ENCODE measurements at regions not wholly inside any gene's neighbourhood (a gene's known extent, or its start where the extent isn't known, plus 50 kb on each side); places are given as distances from the start of the nearest gene placed in this dataset.

- no peak for DNase-seq (ENCODE audit: low read depth in 2 of 2, low spot score in 1 of 2)
Measured at GRCh38 chr15:70337277-70338186, 239.8 kb upstream of the TLE3 start.

DNA sequence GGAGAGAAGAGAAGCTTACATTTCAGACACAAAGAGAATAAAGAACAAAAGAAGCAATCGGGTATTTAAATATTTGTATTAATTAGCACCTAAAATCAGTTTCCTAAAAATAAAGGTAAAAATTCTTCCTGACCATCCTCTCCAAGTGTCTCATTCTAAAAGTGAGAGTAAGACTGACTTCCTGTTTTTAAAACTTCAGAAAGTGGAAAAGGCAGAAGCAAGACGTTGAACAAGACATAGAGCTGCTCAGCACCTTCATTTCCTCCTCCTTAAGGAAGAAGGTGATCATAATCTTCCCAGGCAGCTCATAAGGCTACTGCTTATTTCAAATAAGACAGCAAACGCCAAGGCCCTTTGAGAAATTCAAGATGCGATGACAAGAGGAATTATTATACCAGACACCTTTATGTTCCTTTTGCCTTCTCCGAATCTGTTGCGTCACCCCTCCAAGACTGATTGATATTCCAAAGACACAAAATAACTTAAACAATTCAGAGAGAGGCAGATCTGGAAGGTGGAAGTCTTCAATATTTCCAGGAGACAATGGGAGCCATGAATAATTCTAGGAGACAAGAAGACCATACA lies 238.8 kb upstream of the TLE3 start:
- no peak for DNase-seq (ENCODE audit: low read depth in 2 of 2, low spot score in 1 of 2)

DNA sequence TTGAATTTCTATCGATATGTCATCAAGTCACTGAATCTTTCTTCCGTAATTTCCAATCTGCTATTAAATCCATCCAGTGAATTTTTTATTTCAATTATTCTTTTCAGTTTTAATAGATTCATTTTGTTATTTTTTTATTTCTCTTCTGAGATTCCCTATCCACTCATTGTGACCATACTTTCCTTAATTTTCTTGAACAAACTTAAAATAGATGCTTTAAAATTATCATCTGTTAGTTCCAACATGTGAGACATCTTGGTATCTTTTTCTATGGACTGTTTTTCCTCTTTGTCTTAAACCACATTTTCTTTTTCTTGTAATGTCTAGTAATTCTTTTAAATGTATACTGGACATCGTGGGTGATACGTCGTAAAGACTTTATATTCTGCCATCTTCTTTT lies 236.6 kb upstream of the TLE3 start:
- DNase-seq (ENCODE audit: low read depth in 2 of 2, low spot score in 1 of 2), result no peak

DNA sequence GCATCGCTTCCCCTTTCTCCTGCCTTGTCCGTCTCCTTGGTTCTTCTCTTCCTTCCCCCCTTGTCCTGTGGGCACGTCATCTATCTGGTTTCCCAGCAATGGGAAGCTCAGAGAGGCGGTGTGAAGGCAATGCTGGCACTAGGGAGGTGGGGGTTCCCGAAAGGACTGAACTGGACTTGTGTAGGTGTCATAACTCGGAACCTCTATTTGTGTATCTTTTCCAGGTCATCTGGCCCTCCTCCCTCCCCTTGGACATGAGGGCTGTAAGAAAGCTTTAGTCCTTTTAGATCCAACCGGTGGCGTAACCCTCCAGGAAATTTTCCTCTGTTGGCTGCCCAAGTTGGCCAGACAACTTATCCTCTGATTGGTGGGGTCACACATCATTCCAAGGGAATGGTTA lies 231.5 kb upstream of the TLE3 start:
- no peak for DNase-seq (ENCODE audit: low read depth in 2 of 2, low spot score in 1 of 2)

GRCh38 chr15:70328679-70329115 lies 231.0 kb upstream of the TLE3 start:
- no peak for DNase-seq (ENCODE audit: low read depth in 2 of 2, low spot score in 1 of 2)

GRCh38 chr15:70327856-70328678 lies 230.3 kb upstream of the TLE3 start:
- no peak for DNase-seq (ENCODE audit: low read depth in 2 of 2, low spot score in 1 of 2)

GRCh38 chr15:70327328-70327855 lies 229.7 kb upstream of the TLE3 start:
- DNase-seq (ENCODE audit: low read depth in 2 of 2, low spot score in 1 of 2), result no peak

- DNase-seq (ENCODE audit: low read depth in 2 of 2, low spot score in 1 of 2), result no peak
Measured at GRCh38 chr15:70324001-70324974, 226.6 kb upstream of the TLE3 start.

DNA sequence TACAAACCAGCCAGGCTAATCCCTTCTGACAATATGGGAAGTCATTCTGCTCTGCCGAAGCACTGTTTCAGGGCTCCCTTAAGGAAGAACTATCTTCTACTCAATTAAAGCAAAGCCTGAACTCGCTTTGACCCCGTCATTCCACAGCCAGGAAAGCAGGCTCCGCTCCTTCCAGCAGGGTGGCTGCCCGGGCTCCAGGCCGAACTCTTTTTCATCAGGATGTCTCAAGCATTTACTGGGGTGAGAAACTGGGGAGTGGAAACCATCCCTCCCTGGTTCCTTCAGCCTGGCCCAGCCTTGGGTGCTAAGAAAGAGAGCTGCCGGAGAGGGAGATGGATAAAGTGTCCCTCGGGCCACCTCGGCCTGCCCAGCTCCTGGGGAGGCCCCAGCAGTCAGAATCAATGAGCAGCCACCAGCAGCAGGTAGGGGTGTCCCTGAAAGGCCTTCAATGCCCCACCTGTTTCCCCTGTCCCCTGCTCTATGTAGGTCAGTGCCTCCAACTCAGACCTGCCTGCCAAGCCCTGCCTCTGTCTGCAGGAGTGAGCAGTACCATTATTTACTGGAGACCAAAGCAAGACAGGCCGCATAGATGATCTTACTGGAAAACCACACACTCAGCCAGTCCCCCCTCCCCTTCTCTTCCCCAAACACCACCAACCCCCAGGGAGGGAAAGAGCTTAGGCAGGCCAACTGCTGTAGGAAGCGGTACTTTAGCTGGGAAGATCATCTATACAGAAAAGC lies 225.6 kb upstream of the TLE3 start:
- DNase-seq (ENCODE audit: low read depth in 2 of 2, low spot score in 1 of 2), result no peak

GRCh38 chr15:70322051-70322668 lies 224.4 kb upstream of the TLE3 start:
- DNase-seq (ENCODE audit: low read depth in 2 of 2, low spot score in 1 of 2), result no peak

DNA sequence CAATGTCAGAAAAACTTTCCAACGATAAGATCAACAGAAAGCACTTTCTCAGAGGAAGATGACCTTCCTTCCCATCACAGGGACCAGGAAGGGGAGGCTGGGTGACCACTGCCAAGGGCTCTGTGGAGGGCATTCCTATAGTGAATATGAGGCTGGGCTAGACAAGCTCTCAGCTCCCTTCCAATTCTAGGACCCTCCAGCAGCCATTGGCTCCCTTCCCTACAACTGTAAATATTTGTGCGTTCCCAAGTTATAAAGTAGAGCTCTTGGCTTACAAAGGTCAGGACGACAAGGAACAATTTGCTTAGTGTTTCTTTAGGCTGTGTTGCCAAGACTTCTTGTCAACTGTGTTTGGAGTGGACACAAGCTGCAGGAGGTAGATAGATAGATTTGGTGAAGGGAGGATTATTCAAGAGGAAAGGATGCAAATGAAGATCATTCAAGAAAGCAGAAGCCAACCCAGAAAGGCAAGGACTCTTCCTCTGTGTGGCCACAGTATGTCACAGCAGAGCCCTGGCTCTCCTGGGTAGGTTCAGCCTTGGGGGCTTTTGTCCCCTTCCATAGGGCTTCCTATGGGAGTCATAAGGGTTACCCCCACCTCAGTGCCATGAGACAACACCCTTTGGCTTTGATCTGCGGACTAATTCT lies 223.6 kb upstream of the TLE3 start:
- DNase-seq (ENCODE audit: low read depth in 2 of 2, low spot score in 1 of 2), result no peak

GRCh38 chr15:70320482-70320881 lies 222.8 kb upstream of the TLE3 start:
- no peak for DNase-seq (ENCODE audit: low read depth in 2 of 2, low spot score in 1 of 2)

DNA sequence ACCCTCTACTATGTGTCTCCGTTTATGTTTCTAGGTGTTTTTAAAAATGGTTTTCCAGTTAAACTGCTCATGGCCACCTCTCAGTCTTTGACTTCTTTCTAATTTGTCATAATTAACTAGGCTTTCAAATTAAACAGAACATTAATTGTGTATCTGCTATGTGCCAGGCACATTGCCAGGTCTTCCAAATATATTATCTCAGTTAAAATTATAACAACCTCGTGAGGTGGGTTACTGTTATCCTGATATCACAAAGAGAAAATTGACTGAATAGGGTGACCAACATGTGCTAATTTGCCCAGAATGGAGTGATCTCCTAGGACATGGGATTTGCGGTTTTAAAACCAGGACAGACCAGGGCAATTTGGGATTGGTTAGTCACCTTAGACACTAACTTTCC lies 222.4 kb upstream of the TLE3 start:
- DNase-seq (ENCODE audit: low read depth in 2 of 2, low spot score in 1 of 2), result no peak

GRCh38 chr15:70319466-70319865 lies 221.7 kb upstream of the TLE3 start:
- DNase-seq (ENCODE audit: low read depth in 2 of 2, low spot score in 1 of 2), result no peak

- no peak for DNase-seq (ENCODE audit: low read depth in 2 of 2, low spot score in 1 of 2)
Measured at GRCh38 chr15:70318594-70319465, 221.1 kb upstream of the TLE3 start.

GRCh38 chr15:70316059-70316600 lies 218.4 kb upstream of the TLE3 start:
- no peak for DNase-seq (ENCODE audit: low read depth in 2 of 2, low spot score in 1 of 2)

GRCh38 chr15:70315431-70315830 lies 217.7 kb upstream of the TLE3 start:
- no peak for DNase-seq (ENCODE audit: low read depth in 2 of 2, low spot score in 1 of 2)
